ENCODE measurements at regions not wholly inside any gene's neighbourhood (a gene's known extent, or its start where the extent isn't known, plus 50 kb on each side); places are given as distances from the start of the nearest gene placed in this dataset.

DNA sequence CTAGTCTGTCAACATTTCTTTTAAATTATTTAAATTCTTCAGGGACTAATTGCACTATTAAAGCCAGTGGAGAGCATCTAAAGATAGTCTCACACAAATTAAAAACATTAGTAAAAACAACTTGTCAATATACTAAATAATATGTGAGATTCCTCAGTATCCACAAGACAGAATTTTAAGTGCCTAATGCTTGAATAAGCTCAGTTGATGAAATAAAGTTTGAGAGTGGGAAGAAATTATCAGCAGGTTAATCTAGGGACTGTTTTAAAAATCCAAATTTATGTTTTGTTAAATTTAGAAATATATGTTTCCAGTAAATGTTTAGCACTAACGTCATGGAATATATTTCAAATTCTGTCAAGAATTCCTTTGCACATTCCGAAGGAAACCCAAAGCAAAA lies 105.2 kb downstream of the SLC41A2 start:
- ATAC-seq (no peak), DNase-seq (no peak)
- no peak for TF ChIP-seq CTCF (IDR thresholded peaks at IDR 0.05 in 4 of 5, conservative IDR thresholded peaks at IDR 0.05 in 1 of 5)
- no peak for TF ChIP-seq POLR2A (IDR thresholded peaks at IDR 0.05)
- in situ Hi-C loops (cut with MboI; ENCODE audit: low sequenced_read_pairs in 4 of 4) = no loop called here
- H3K27ac ChIP-seq = no peak overlapping the region
- no peak overlapping the region for H3K4me3 ChIP-seq
- intact Hi-C loops (cut with DNase I; ENCODE audit: low total_unique reads) = no loop called here
- no peaks in the 10 kb centered on the region for H3K27me3 ChIP-seq
- H3K9me3 ChIP-seq = no peaks in the 10 kb centered on the region
- H3K36me3 ChIP-seq = no peaks in the 10 kb centered on the region
- H3K4me1 ChIP-seq = no peaks in the 10 kb centered on the region

- no peak overlapping the region for H3K27ac ChIP-seq
- DNase-seq = no peak
- no peak overlapping the region for H3K4me3 ChIP-seq
- no peaks in the 10 kb centered on the region for H3K9me3 ChIP-seq
- intact Hi-C loops (cut with DNase I; ENCODE audit: low total_unique reads) = no loop called here
- no peaks in the 10 kb centered on the region for H3K27me3 ChIP-seq
- TF ChIP-seq POLR2A (IDR thresholded peaks at IDR 0.05) = no peak
- TF ChIP-seq CTCF (IDR thresholded peaks at IDR 0.05 in 4 of 5, conservative IDR thresholded peaks at IDR 0.05 in 1 of 5) = no peak
- no peak for ATAC-seq
- no peaks in the 10 kb centered on the region for H3K36me3 ChIP-seq
- H3K4me1 ChIP-seq = no peaks in the 10 kb centered on the region
- in situ Hi-C loops (cut with MboI; ENCODE audit: low sequenced_read_pairs in 4 of 4) = no loop called here
These were observed 106.0 kb downstream of the SLC41A2 start for GRCh38 chr12:104852102-104852501.

DNA sequence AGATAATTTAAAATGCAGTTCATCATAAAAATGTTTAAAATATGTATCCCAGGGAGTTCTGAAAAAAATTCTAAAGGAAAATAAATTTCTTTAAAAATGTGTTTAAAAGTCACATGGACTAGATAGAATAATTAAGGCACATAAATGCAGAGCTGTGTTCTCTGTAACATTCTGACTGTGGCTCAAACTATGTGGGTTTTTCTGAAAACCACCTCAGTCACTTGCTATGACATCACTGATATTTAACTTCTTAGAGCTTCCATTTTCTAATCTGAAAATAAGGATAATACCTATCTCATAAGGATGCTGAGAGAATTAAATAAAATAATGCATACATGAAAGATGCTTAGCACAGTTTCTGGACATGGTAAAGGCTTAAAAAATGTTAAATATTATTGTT lies 107.3 kb downstream of the SLC41A2 start:
- no peak for ATAC-seq
- in situ Hi-C loops (cut with MboI; ENCODE audit: low sequenced_read_pairs in 4 of 4) = no loop called here

DNA sequence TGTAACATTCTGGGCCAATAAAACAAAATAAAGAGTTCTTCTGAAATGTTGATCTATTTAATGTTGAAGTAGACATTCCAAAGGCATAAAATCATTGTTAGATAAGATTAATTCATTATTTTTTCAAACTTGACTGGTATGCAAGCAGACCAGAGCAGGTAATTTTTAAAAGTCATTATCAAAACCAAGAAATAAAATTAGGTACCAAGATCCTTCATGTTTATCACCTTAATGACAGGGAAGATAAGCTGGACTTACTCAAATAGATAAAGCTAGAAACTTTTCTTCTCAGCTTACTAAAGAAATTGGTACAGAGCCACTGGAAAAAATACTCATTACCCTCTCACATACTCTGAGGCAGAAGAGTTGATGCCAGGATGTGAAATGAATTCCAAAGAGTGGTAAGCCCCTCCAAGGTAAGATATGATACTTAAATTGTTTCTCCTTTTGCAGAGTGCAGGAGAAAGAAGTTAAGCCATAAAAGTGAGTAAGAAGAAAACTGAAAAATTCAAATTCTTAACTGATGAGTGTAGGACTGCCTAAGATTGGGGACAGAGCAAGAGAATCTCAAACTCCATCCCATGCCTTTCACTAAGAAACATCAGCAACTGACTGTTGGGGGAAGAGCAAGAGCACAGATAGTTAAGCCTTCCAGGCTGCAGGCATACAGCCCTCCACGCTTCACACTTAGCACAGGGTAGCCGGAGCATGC lies 111.9 kb downstream of the SLC41A2 start:
- intact Hi-C loops (cut with DNase I; ENCODE audit: low total_unique reads) = no loop called here
- no peaks in the 10 kb centered on the region for H3K9me3 ChIP-seq

More for the DNA sequence above, 107.3 kb downstream of the SLC41A2 start:
- TF ChIP-seq POLR2A (IDR thresholded peaks at IDR 0.05) (no peak), CTCF (IDR thresholded peaks at IDR 0.05 in 4 of 5, conservative IDR thresholded peaks at IDR 0.05 in 1 of 5) (no peak)
- Histone ChIP-seq H3K4me3 (no peak overlapping the region), H3K27ac (no peak overlapping the region), H3K27me3 (no peaks in the 10 kb centered on the region), H3K36me3 (no peaks in the 10 kb centered on the region), H3K4me1 (no peaks in the 10 kb centered on the region), H3K9me3 (no peaks in the 10 kb centered on the region)
- intact Hi-C loops (cut with DNase I; ENCODE audit: low total_unique reads) = no loop called here
- no peak for DNase-seq

More for the DNA sequence above, 111.9 kb downstream of the SLC41A2 start:
- Histone ChIP-seq H3K27ac (no peak overlapping the region), H3K4me3 (no peak overlapping the region), H3K4me1 (no peaks in the 10 kb centered on the region), H3K27me3 (no peaks in the 10 kb centered on the region), H3K36me3 (no peaks in the 10 kb centered on the region)
- no peak for DNase-seq
- TF ChIP-seq POLR2A (IDR thresholded peaks at IDR 0.05) (no peak), CTCF (IDR thresholded peaks at IDR 0.05 in 4 of 5, conservative IDR thresholded peaks at IDR 0.05 in 1 of 5) (no peak)
- no peak for ATAC-seq
- in situ Hi-C loops (cut with MboI; ENCODE audit: low sequenced_read_pairs in 4 of 4) = no loop called here

Measured in gastrocnemius medialis (tissue), 4 donors.